Body of pancreas (tissue), 4 donors: ENCODE measurements at regions not wholly inside any gene's neighbourhood (a gene's known extent, or its start where the extent isn't known, plus 50 kb on each side); places are given as distances from the start of the nearest gene placed in this dataset.
"Not testable (repeated sequence)": the region's sequence is repeated elsewhere in the genome, so short reads cannot be mapped to it uniquely, and the experiment has no call there.

Experiments
- ATAC-seq: fragments of 150-250 bp; one replicate; pipeline ENCODE4 v1.9.1; 2016
- DNase-seq, 4 donors: peaks; one replicate each; pipeline ENCODE4 v3.0.0-alpha.2; 2019
- H3K27ac ChIP-seq, 4 donors: fragments of 200-600 bp; sonication (generic); 1 replicate in 3 of 4; 2 replicates in 1 of 4; pipeline versions ENCODE4 v1.5.1 to v1.6.1; 2016 to 2019; ENCODE audit warnings: mild to moderate bottlenecking in 1 of 4, mixed read lengths in 1 of 4, moderate library complexity in 1 of 4
- H3K27me3 ChIP-seq, 2 donors: fragments of 200-600 bp; sonication (generic); one replicate each; pipeline ENCODE4 v1.6.0; 2016; ENCODE audit warnings: mild to moderate bottlenecking in 1 of 2
- H3K36me3 ChIP-seq, 2 donors: fragments of 200-600 bp; sonication (generic); replicated peaks in 1 of 2; 2 replicates each; pipeline ENCODE4 v1.5.1; 2016; ENCODE audit warnings: low read depth in 2 of 2; ENCODE audit not compliant: insufficient read depth in 1 of 2
- H3K4me1 ChIP-seq: fragments of 200-600 bp; sonication (generic); one replicate; pipeline ENCODE4 v1.6.0; 2016
- H3K4me3 ChIP-seq, 2 donors: fragments of 200-600 bp; sonication (generic); 1 replicate in 1 of 2; 2 replicates in 1 of 2; pipeline ENCODE4 v1.5.1; 2016 to 2019
- H3K9me3 ChIP-seq, 3 donors: fragments of 200-600 bp; sonication (generic); 1 replicate in 2 of 3; 2 replicates in 1 of 3; pipeline ENCODE4 v1.5.1; 2016
- POLR2A ChIP-seq, 3 donors: fragments of 450-650 bp; IDR thresholded peaks; one replicate each; pipeline ENCODE4 v1.6.1; 2016; ENCODE audit warnings: antibody characterized with exemption in 3 of 3, mild to moderate bottlenecking in 2 of 3
- WGBS, 2 donors: methylation state at CpG; one replicate each; pipeline ENCODE4 v1.1.5; 2017; 5-methylcytosine and 5-hydroxymethylcytosine counted together
- intact Hi-C: fragments of 100-400 bp; cut with DNase I; formaldehyde crosslinking; loops from one replicate; pipeline ENCODE4 v1.15.1; 2023
- TF ChIP-seq, protein P1 (sequence below), 7 experiments: fragments of 450-650 bp in 4 of 7; fragments of 200-600 bp in 3 of 7; sonication (generic) in 3 of 7; IDR thresholded peaks; one replicate each; pipeline ENCODE4 v1.5.1; 2016 to 2019; ENCODE audit warnings: antibody characterized with exemption in 7 of 7

DNA sequence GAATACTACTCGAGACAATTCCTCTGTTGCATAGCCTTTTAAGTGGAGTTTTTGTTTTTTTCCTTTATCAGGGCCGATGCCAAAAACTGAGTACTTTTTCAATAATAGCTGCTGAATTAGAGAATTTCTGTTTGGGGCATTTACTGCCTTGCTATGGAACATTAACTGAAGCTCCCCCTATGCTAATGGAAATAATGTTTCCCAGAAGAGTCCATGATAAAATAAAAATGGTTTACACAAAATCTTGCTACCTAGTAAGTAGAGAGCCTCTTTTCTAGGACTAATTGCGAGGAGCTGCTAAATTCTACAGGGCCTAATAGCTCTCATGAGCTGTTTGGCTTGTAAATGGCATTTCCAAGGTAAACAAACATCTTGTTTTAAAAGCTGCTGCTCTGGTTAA is 128.2 kb upstream of the MYO10 start:
- Histone ChIP-seq H3K27ac (no peak overlapping the region), H3K4me1 (no peaks in the 10 kb centered on the region), H3K9me3 (no peaks in the 10 kb centered on the region), H3K4me3 (no peak overlapping the region), H3K36me3 (no peaks in the 10 kb centered on the region), H3K27me3 (no peaks in the 10 kb centered on the region)
- 82 to 87% methylated on average over 3 of the region's 3 CpGs for WGBS, 2 donors
- TF ChIP-seq, protein P1, sequence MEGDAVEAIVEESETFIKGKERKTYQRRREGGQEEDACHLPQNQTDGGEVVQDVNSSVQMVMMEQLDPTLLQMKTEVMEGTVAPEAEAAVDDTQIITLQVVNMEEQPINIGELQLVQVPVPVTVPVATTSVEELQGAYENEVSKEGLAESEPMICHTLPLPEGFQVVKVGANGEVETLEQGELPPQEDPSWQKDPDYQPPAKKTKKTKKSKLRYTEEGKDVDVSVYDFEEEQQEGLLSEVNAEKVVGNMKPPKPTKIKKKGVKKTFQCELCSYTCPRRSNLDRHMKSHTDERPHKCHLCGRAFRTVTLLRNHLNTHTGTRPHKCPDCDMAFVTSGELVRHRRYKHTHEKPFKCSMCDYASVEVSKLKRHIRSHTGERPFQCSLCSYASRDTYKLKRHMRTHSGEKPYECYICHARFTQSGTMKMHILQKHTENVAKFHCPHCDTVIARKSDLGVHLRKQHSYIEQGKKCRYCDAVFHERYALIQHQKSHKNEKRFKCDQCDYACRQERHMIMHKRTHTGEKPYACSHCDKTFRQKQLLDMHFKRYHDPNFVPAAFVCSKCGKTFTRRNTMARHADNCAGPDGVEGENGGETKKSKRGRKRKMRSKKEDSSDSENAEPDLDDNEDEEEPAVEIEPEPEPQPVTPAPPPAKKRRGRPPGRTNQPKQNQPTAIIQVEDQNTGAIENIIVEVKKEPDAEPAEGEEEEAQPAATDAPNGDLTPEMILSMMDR (IDR thresholded peaks at IDR 0.05): no peak
- TF ChIP-seq POLR2A (IDR thresholded peaks at IDR 0.05): no peak
- no peak for ATAC-seq
- intact Hi-C loops: no loop called here
- DNase-seq: no peak

DNA sequence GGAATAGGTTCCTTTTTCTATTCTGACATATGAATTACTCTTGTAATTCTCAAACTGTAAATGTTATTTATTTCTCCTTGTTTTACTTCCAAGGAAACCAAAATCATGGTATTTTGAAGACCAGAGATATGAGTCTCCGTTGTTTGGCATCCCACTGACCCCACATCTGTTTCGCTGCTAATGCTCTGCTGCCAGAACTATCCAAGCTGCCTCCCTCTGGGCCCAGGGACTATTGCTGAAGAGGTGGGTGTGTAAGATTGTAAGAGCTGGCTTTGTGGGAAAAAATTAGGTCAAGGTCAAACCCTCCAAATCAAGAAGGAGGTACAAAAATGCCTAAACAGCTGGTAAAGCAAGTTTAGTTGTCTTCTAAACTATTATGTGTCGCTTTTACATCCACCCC is 129.4 kb upstream of the MYO10 start:
- no peak for ATAC-seq
- intact Hi-C loops: no loop called here
- Histone ChIP-seq H3K4me3 (no peak overlapping the region), H3K4me1 (no peaks in the 10 kb centered on the region), H3K9me3 (no peaks in the 10 kb centered on the region), H3K36me3 (no peaks in the 10 kb centered on the region), H3K27ac (no peak overlapping the region), H3K27me3 (no peaks in the 10 kb centered on the region)
- TF ChIP-seq, protein P1 (IDR thresholded peaks at IDR 0.05): no peak
- no peak for TF ChIP-seq POLR2A (IDR thresholded peaks at IDR 0.05)
- DNase-seq: no peak
- 84 to 86% methylated on average over 3 of the region's 3 CpGs for WGBS, 2 donors

- H3K27me3 ChIP-seq, H3K27ac ChIP-seq, H3K36me3 ChIP-seq, ATAC-seq, H3K9me3 ChIP-seq, H3K4me1 ChIP-seq, intact Hi-C loops, H3K4me3 ChIP-seq, DNase-seq: not testable (repeated sequence)
- 88 to 95% methylated on average over 5 of the region's 5 CpGs for WGBS, 2 donors
These were observed 129.9 kb upstream of the MYO10 start for GRCh38 chr5:17066026-17066425.

- DNase-seq: no peak
- intact Hi-C loops: no loop called here
- TF ChIP-seq, protein P1 (IDR thresholded peaks at IDR 0.05): no peak
- no peak for TF ChIP-seq POLR2A (IDR thresholded peaks at IDR 0.05)
- Histone ChIP-seq H3K27ac (no peak overlapping the region), H3K36me3 (no peaks in the 10 kb centered on the region), H3K9me3 (no peaks in the 10 kb centered on the region), H3K27me3 (no peaks in the 10 kb centered on the region), H3K4me3 (no peak overlapping the region), H3K4me1 (no peaks in the 10 kb centered on the region)
- WGBS, 2 donors: 79 to 88% methylated on average over 8 of the region's 8 CpGs
- ATAC-seq: no peak
These were observed 131.7 kb upstream of the MYO10 start for GRCh38 chr5:17067657-17068392.

GRCh38 chr5:17069995-17070511 is 134.0 kb upstream of the MYO10 start:
- no peak for ATAC-seq
- intact Hi-C loops: no loop called here
- no peak for DNase-seq
- no peaks in the 10 kb centered on the region for H3K4me1 ChIP-seq
- no peaks in the 10 kb centered on the region for H3K27me3 ChIP-seq
- H3K27ac ChIP-seq: no peak overlapping the region
- H3K4me3 ChIP-seq: no peak overlapping the region
- no peaks in the 10 kb centered on the region for H3K36me3 ChIP-seq
- H3K9me3 ChIP-seq: no peaks in the 10 kb centered on the region
- 49 to 67% methylated on average over 13 of the region's 13 CpGs for WGBS, 2 donors
- TF ChIP-seq POLR2A (IDR thresholded peaks at IDR 0.05): no peak
- TF ChIP-seq, protein P1 (IDR thresholded peaks at IDR 0.05): no peak
